ENCODE measurements at regions not wholly inside any gene's neighbourhood (a gene's known extent, or its start where the extent isn't known, plus 50 kb on each side); places are given as distances from the start of the nearest gene placed in this dataset.

- Histone ChIP-seq H3K27ac (ENCODE audit: insufficient read depth, low read length) (no peak overlapping the region), H3K79me2 (ENCODE audit: control insufficient read depth, insufficient read depth, low read length) (no peaks in the 10 kb centered on the region), H3K4me2 (ENCODE audit: extremely low read depth, insufficient read depth, low read length) (no peak overlapping the region), H3K4me1 (ENCODE audit: control insufficient read depth, extremely low read depth, insufficient read depth, low read length) (peaks cover 16% of the 10 kb centered on the region), H3K36me3 (ENCODE audit: control insufficient read depth, insufficient read depth, low read length) (no peaks in the 10 kb centered on the region), H3K9me3 (ENCODE audit: control insufficient read depth, insufficient read depth, low read depth, low read length) (no peaks in the 10 kb centered on the region), H2AFZ (ENCODE audit: low read length) (no peak overlapping the region), H4K20me1 (ENCODE audit: control insufficient read depth, extremely low read depth, insufficient read depth, low read length) (no peaks in the 10 kb centered on the region), H3K4me3 (replicated peaks in 1 of 4; ENCODE audit: control extremely low read depth in 1 of 4, insufficient read depth in 1 of 4, low read depth in 3 of 4, low read length in 4 of 4) (no peak overlapping the region), H3K9ac (ENCODE audit: insufficient read depth, low read length) (no peak overlapping the region), H3K27me3 (ENCODE audit: control insufficient read depth, insufficient read depth, low read length) (no peaks in the 10 kb centered on the region)
- TF ChIP-seq CTCF (conservative IDR thresholded peaks at IDR 0.05 in 1 of 2, IDR thresholded peaks at IDR 0.05 in 1 of 2; ENCODE audit: low read depth in 1 of 2, low read length in 2 of 2) (no peak), EZH2 (IDR thresholded peaks at IDR 0.05; ENCODE audit: low read length, missing control alignments) (no peak)
- no peak for DNase-seq (ENCODE audit: low read depth in 2 of 2)
Measured at GRCh38 chr3:98968347-98968746, 66.9 kb upstream of the DCBLD2 start.

GRCh38 chr3:98967758-98968157, 66.3 kb upstream of the DCBLD2 start:
- Histone ChIP-seq H3K27ac (ENCODE audit: insufficient read depth, low read length) (no peak overlapping the region), H3K9me3 (ENCODE audit: control insufficient read depth, insufficient read depth, low read depth, low read length) (no peaks in the 10 kb centered on the region), H3K4me1 (ENCODE audit: control insufficient read depth, extremely low read depth, insufficient read depth, low read length) (peaks cover 19% of the 10 kb centered on the region), H3K4me3 (replicated peaks in 1 of 4; ENCODE audit: control extremely low read depth in 1 of 4, insufficient read depth in 1 of 4, low read depth in 3 of 4, low read length in 4 of 4) (no peak overlapping the region), H3K79me2 (ENCODE audit: control insufficient read depth, insufficient read depth, low read length) (no peaks in the 10 kb centered on the region), H3K4me2 (ENCODE audit: extremely low read depth, insufficient read depth, low read length) (no peak overlapping the region), H3K27me3 (ENCODE audit: control insufficient read depth, insufficient read depth, low read length) (no peaks in the 10 kb centered on the region), H4K20me1 (ENCODE audit: control insufficient read depth, extremely low read depth, insufficient read depth, low read length) (no peaks in the 10 kb centered on the region), H2AFZ (ENCODE audit: low read length) (no peak overlapping the region), H3K9ac (ENCODE audit: insufficient read depth, low read length) (no peak overlapping the region), H3K36me3 (ENCODE audit: control insufficient read depth, insufficient read depth, low read length) (no peaks in the 10 kb centered on the region)
- TF ChIP-seq CTCF (conservative IDR thresholded peaks at IDR 0.05 in 1 of 2, IDR thresholded peaks at IDR 0.05 in 1 of 2; ENCODE audit: low read depth in 1 of 2, low read length in 2 of 2) (no peak), EZH2 (IDR thresholded peaks at IDR 0.05; ENCODE audit: low read length, missing control alignments) (no peak)
- no peak for DNase-seq (ENCODE audit: low read depth in 2 of 2)

DNA sequence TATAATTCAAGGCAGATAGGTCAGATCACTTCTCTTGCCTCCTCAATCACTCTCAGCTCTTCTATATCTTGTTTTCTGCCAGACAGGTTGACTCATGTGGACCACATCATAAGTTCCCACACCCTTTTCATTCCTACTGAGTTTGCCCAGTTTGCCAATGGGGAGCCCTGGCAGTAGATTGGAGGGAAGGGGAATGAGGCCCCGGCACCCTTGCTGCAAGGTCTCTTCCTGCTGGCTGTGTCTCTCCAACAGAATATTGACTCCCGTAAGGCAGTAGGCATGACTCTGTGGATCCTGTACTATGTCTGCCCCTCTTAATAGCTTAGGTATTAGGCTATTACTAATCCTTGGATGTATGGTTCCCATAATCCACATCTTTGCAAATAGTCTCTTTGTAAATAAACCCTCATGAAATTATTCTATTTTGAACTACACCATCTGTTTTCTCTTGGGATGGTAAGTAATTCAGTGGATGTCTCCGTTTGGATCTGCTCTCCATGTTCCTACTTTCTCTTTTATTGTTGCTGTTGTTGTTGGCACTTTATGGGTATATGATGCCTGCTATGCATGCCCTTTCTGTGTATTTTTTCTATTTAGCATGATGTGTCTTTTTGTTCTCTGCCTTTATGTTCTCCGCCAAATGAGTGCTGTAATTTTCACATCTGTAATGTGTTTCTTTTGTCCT, 65.5 kb upstream of the DCBLD2 start:
- TF ChIP-seq CTCF (conservative IDR thresholded peaks at IDR 0.05 in 1 of 2, IDR thresholded peaks at IDR 0.05 in 1 of 2; ENCODE audit: low read depth in 1 of 2, low read length in 2 of 2) (no peak), EZH2 (IDR thresholded peaks at IDR 0.05; ENCODE audit: low read length, missing control alignments) (no peak)
- H3K4me3 ChIP-seq (replicated peaks in 1 of 4; ENCODE audit: control extremely low read depth in 1 of 4, insufficient read depth in 1 of 4, low read depth in 3 of 4, low read length in 4 of 4): no peak overlapping the region
- H2AFZ ChIP-seq (ENCODE audit: low read length): no peak overlapping the region
- H3K4me2 ChIP-seq (ENCODE audit: extremely low read depth, insufficient read depth, low read length): no peak overlapping the region
- no peak overlapping the region for H3K27ac ChIP-seq (ENCODE audit: insufficient read depth, low read length)
- H4K20me1 ChIP-seq (ENCODE audit: control insufficient read depth, extremely low read depth, insufficient read depth, low read length): no peaks in the 10 kb centered on the region
- H3K9ac ChIP-seq (ENCODE audit: insufficient read depth, low read length): no peak overlapping the region
- H3K9me3 ChIP-seq (ENCODE audit: control insufficient read depth, insufficient read depth, low read depth, low read length): no peaks in the 10 kb centered on the region
- H3K27me3 ChIP-seq (ENCODE audit: control insufficient read depth, insufficient read depth, low read length): no peaks in the 10 kb centered on the region
- H3K79me2 ChIP-seq (ENCODE audit: control insufficient read depth, insufficient read depth, low read length): no peaks in the 10 kb centered on the region
- H3K36me3 ChIP-seq (ENCODE audit: control insufficient read depth, insufficient read depth, low read length): no peaks in the 10 kb centered on the region
- H3K4me1 ChIP-seq (ENCODE audit: control insufficient read depth, extremely low read depth, insufficient read depth, low read length): peaks cover 20% of the 10 kb centered on the region
- peak in 1 of 2 donors; percentile 72 for DNase-seq (ENCODE audit: low read depth in 2 of 2)
